ENCODE measurements at regions not wholly inside any gene's neighbourhood (a gene's known extent, or its start where the extent isn't known, plus 50 kb on each side); places are given as distances from the start of the nearest gene placed in this dataset.

DNA sequence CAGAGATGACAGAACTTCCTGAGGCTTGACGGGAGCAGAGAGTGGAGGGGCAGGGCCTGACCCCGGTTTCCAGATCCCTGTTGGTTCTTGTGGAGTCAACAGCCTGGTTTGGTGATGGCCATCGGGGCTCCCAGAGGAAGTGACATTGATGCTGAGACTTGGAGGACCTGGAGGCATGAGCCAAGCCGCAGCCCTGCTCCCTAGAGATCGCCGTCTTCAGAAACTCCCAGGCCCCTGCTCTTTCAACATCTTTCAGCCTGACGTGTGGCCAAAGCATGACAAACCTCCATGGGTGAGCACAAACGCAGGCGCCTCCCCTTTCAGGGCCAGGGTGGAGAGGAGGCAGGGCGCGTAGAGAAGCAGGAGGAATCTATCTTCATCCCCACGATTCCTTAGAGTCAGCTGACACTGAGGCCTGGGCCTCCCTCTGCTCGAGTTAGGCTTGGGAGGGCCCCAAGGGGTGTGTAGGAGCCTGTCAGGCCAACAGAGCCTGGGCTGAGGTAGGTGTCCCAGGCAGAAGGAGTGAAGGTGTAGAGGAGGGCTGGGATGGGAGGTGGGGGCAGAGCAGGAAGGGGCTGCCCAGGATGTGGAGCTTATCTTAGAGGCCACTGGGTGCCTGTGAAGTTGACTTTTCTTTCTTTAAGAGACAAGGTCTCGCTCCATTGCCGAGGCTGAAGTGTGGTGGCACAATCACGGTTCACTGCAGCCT is 56.1 kb upstream of the MED9 start:
- TF ChIP-seq, protein P1, sequence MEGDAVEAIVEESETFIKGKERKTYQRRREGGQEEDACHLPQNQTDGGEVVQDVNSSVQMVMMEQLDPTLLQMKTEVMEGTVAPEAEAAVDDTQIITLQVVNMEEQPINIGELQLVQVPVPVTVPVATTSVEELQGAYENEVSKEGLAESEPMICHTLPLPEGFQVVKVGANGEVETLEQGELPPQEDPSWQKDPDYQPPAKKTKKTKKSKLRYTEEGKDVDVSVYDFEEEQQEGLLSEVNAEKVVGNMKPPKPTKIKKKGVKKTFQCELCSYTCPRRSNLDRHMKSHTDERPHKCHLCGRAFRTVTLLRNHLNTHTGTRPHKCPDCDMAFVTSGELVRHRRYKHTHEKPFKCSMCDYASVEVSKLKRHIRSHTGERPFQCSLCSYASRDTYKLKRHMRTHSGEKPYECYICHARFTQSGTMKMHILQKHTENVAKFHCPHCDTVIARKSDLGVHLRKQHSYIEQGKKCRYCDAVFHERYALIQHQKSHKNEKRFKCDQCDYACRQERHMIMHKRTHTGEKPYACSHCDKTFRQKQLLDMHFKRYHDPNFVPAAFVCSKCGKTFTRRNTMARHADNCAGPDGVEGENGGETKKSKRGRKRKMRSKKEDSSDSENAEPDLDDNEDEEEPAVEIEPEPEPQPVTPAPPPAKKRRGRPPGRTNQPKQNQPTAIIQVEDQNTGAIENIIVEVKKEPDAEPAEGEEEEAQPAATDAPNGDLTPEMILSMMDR (IDR thresholded peaks at IDR 0.05): no peak
- TF ChIP-seq POLR2AphosphoS5 (IDR thresholded peaks at IDR 0.05): peak in 1 of 4 donors; percentile 2

Measured in sigmoid colon (tissue), 4 donors.